Thoracic aorta (tissue), 2 donors: ENCODE measurements at regions not wholly inside any gene's neighbourhood (a gene's known extent, or its start where the extent isn't known, plus 50 kb on each side); places are given as distances from the start of the nearest gene placed in this dataset.
"Not testable (repeated sequence)": the region's sequence is repeated elsewhere in the genome, so short reads cannot be mapped to it uniquely, and the experiment has no call there.

Experiments used
- ATAC-seq: fragments of 150-250 bp; one replicate; pipeline ENCODE4 v1.8.0; 2017; ENCODE audit warnings: low read depth; ENCODE audit not compliant: insufficient number of reproducible peaks, low FRiP score
- DNase-seq: peaks from one replicate; pipeline ENCODE4 v3.0.0-alpha.2; 2020; ENCODE audit warnings: low spot score
- H3K27ac ChIP-seq, 2 donors: fragments of 200-600 bp; sonication (generic); 1 replicate in 1 of 2; 2 replicates in 1 of 2; pipeline ENCODE4 v1.5.1; 2016; ENCODE audit warnings: mild to moderate bottlenecking in 2 of 2, moderate library complexity in 2 of 2
- H3K27me3 ChIP-seq: fragments of 200-600 bp; sonication (generic); replicated peaks from 2 replicates; pipeline ENCODE4 v1.6.0; 2016; ENCODE audit warnings: mild to moderate bottlenecking; ENCODE audit not compliant: insufficient read depth
- H3K36me3 ChIP-seq: fragments of 200-600 bp; sonication (generic); one replicate; pipeline ENCODE4 v1.5.1; 2016
- H3K4me1 ChIP-seq, 2 donors: fragments of 200-600 bp; sonication (generic); 1 replicate in 1 of 2; 2 replicates in 1 of 2; pipeline versions ENCODE4 v1.5.1 to v1.6.0; 2016; ENCODE audit warnings: low read depth in 2 of 2, mild to moderate bottlenecking in 1 of 2; ENCODE audit not compliant: control insufficient read depth in 1 of 2
- H3K4me3 ChIP-seq: fragments of 200-600 bp; sonication (generic); 2 replicates; pipeline ENCODE4 v1.5.1; 2016; ENCODE audit warnings: mild to moderate bottlenecking
- H3K9me3 ChIP-seq: fragments of 200-600 bp; sonication (generic); 2 replicates; pipeline ENCODE4 v1.5.1; 2016
- TF ChIP-seq, protein P1 (sequence below): fragments of 200-600 bp; sonication (generic); IDR thresholded peaks from one replicate; pipeline ENCODE4 v1.5.1; 2019; ENCODE audit warnings: antibody characterized with exemption

DNA sequence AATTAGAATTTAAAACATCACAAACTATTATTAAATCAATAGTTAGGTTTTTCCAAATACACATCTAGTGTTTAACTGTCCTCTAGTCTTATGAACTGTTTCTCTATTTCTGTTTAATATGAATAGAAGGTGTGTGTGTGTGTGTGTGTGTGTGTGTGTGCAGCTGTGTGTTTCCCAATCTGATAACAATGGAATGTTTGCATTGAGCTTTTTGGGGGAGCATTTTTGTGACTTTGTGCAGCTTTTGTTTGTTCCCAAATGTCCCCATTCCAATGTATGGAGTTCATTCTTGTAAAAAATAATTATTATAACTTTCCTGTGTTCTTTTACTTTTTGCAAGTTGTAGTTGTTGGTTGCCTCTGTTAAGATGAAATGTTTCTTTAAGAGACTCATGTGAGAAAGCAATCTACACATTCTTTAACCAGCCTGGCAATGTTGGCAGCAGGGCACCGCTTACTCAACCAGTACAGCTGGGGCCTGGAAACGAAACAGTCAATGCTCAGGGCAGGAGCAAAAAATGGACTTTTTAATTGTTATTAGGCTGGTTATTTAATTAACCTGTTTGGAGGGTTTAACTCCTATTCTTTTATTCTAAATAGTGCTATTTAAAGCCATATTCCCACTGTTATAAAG lies 354.3 kb downstream of the SRGAP2C start:
- TF ChIP-seq, protein P1, sequence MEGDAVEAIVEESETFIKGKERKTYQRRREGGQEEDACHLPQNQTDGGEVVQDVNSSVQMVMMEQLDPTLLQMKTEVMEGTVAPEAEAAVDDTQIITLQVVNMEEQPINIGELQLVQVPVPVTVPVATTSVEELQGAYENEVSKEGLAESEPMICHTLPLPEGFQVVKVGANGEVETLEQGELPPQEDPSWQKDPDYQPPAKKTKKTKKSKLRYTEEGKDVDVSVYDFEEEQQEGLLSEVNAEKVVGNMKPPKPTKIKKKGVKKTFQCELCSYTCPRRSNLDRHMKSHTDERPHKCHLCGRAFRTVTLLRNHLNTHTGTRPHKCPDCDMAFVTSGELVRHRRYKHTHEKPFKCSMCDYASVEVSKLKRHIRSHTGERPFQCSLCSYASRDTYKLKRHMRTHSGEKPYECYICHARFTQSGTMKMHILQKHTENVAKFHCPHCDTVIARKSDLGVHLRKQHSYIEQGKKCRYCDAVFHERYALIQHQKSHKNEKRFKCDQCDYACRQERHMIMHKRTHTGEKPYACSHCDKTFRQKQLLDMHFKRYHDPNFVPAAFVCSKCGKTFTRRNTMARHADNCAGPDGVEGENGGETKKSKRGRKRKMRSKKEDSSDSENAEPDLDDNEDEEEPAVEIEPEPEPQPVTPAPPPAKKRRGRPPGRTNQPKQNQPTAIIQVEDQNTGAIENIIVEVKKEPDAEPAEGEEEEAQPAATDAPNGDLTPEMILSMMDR: no peak
- H3K36me3 ChIP-seq: no peaks in the 10 kb centered on the region

DNA sequence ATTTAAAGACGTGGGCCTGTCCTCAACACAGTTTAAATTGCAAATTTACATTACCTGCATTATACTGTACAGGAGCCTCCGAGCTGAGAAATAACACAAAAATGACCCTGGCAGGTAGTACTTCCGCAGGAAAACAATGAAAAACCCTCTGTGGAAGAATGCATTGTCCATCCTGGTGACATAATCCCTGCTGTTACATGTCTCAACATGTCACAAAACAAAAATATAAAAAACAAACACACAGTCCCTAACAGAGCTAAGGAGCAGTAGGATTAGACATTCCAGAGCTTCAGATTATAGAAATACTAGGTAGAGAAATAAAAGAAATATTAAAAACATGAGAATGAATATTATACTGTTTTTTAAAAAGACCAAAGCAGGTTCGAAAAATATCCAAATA lies 359.2 kb downstream of the SRGAP2C start:
- not testable (repeated sequence) for H3K9me3 ChIP-seq, H3K27ac ChIP-seq, ATAC-seq, H3K27me3 ChIP-seq, H3K4me3 ChIP-seq, DNase-seq, H3K36me3 ChIP-seq, H3K4me1 ChIP-seq

More for the DNA sequence above, 354.3 kb downstream of the SRGAP2C start:
- DNase-seq: no peak
- no peak for ATAC-seq
- Histone ChIP-seq H3K27ac (no peak overlapping the region), H3K4me1 (no peaks in the 10 kb centered on the region), H3K4me3 (no peak overlapping the region), H3K9me3 (no peaks in the 10 kb centered on the region), H3K27me3 (no peaks in the 10 kb centered on the region)

DNA sequence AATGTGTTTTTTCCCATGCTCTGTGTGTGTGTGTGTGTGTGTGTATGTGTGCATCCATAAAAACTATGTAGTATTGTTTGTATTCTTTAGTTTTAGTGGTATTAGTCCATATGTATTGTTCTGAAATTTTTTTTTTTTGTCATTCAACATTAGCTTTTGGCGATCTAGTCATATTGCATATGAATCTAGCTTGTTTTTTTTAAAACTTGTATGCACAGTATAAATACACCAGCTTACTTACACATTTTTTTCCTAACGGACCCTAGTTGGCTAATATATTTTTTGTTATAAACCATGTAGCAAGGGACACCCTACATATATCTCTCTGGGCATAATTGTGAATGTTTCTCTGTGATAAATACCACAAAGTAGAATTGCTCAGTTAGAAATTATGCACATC lies 359.7 kb downstream of the SRGAP2C start:
- H3K4me1 ChIP-seq: no peaks in the 10 kb centered on the region
- no peak overlapping the region for H3K27ac ChIP-seq
- ATAC-seq (no peak), DNase-seq (no peak)
- H3K4me3 ChIP-seq: no peak overlapping the region
- TF ChIP-seq, protein P1: no peak
- H3K27me3 ChIP-seq: no peaks in the 10 kb centered on the region
- H3K36me3 ChIP-seq: no peaks in the 10 kb centered on the region
- no peaks in the 10 kb centered on the region for H3K9me3 ChIP-seq

- not testable (repeated sequence) for H3K4me1 ChIP-seq, H3K4me3 ChIP-seq, ATAC-seq, DNase-seq, H3K27me3 ChIP-seq, H3K36me3 ChIP-seq, H3K27ac ChIP-seq, H3K9me3 ChIP-seq
Measured at GRCh38 chr1:121545899-121546298, 361.1 kb downstream of the SRGAP2C start.

- no peaks in the 10 kb centered on the region for H3K27me3 ChIP-seq
- no peak for DNase-seq
- H3K9me3 ChIP-seq: no peaks in the 10 kb centered on the region
- no peaks in the 10 kb centered on the region for H3K4me1 ChIP-seq
- H3K36me3 ChIP-seq: no peaks in the 10 kb centered on the region
- H3K27ac ChIP-seq: no peak overlapping the region
- no peak for ATAC-seq
- TF ChIP-seq, protein P1: no peak
- no peak overlapping the region for H3K4me3 ChIP-seq
Measured at GRCh38 chr1:121546830-121547591, 362.2 kb downstream of the SRGAP2C start.

GRCh38 chr1:121547726-121548125 lies 363.0 kb downstream of the SRGAP2C start:
- ATAC-seq, H3K27ac ChIP-seq, H3K4me1 ChIP-seq, H3K4me3 ChIP-seq, H3K36me3 ChIP-seq, DNase-seq, H3K27me3 ChIP-seq, H3K9me3 ChIP-seq: not testable (repeated sequence)

DNA sequence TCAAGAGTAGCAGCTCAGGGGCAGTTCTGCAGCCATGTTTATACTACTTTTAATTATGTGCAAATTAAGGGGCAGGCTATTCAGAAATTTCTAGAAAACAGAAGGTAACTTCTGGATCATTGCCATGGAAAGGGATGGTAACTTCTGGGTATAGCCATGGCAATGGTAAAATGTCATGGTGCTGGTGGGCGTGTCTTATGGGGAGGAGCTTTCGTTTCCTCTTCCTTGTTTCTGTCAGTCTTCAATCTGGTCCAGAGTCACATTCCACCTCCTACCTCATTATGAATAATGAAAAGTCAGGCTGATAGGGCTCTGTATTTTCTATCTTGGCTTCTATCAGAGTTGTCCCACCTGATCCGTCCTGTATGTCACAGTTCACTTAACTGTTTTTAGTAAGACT lies 366.0 kb downstream of the SRGAP2C start:
- H3K36me3 ChIP-seq, H3K4me1 ChIP-seq, ATAC-seq, H3K27me3 ChIP-seq, H3K9me3 ChIP-seq, H3K27ac ChIP-seq, H3K4me3 ChIP-seq, DNase-seq: not testable (repeated sequence)

DNA sequence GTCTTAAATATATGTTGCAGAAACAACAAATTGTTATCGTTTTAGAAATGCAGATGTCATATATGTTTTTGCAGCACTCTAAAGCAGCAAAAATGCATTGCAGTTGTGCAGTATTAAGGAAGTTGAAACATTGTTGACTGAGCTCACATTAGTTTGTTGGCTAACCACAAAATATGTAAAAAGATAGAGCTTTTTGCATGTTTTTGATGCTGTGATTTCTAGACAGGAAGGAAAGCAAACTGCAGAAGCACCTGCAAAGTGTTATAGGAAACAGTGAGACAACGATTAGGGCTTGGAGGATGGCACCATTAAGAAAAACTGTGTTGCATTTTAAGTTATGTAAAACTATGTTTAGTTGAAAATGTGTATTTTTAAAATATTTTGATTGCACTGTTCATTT lies 366.7 kb downstream of the SRGAP2C start:
- not testable (repeated sequence) for H3K9me3 ChIP-seq, H3K27ac ChIP-seq, H3K4me1 ChIP-seq, DNase-seq, H3K36me3 ChIP-seq, H3K27me3 ChIP-seq, ATAC-seq, H3K4me3 ChIP-seq

GRCh38 chr1:121556560-121556959 lies 371.8 kb downstream of the SRGAP2C start:
- not testable (repeated sequence) for H3K9me3 ChIP-seq, H3K36me3 ChIP-seq, H3K4me1 ChIP-seq, DNase-seq, H3K27me3 ChIP-seq, H3K27ac ChIP-seq, H3K4me3 ChIP-seq, ATAC-seq

- H3K27ac ChIP-seq, H3K27me3 ChIP-seq, H3K9me3 ChIP-seq, H3K4me3 ChIP-seq, H3K4me1 ChIP-seq, DNase-seq, ATAC-seq, H3K36me3 ChIP-seq: not testable (repeated sequence)
Measured at GRCh38 chr1:121558034-121558433, 373.3 kb downstream of the SRGAP2C start.
